ENCODE measurements at regions not wholly inside any gene's neighbourhood (a gene's known extent, or its start where the extent isn't known, plus 50 kb on each side); places are given as distances from the start of the nearest gene placed in this dataset.

DNA sequence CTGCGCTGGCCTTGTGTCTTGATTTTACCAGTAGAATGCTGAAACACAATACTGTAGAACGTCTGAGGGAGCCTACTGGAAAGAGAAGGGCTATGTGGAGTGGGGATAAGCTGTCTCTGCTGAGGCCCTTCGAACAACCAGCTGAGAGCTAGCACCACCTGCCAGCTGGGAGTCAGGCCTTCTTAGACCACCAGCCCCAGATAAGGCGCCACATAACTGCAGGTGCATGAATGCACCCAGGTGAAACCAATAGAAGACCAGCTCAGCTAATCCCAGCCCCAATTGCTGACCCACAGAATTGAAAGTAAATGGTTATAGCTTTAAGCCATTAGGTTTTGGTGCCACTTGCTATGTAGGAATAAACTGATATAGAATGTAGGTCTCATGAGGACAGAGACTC, 438.4 kb downstream of the ADRA2A start:
- TF ChIP-seq CTCF (IDR thresholded peaks at IDR 0.05) = no peak
- TF ChIP-seq POLR2A (IDR thresholded peaks at IDR 0.05) = no peak

All from lower leg skin (tissue), 3 donors.